GM21619 (cell line): ENCODE measurements at regions not wholly inside any gene's neighbourhood (a gene's known extent, or its start where the extent isn't known, plus 50 kb on each side); places are given as distances from the start of the nearest gene placed in this dataset.

Experiments used
- ATAC-seq: cut with Tn5 transposase; IDR thresholded peaks from one replicate; pipeline ENCODE4 v1.9.1; 2021; ENCODE audit not compliant: unreplicated experiment

GRCh38 chr6:28696167-28696566, 170.5 kb downstream of the GPX5 start:
- ATAC-seq, result no peak

- no peak for ATAC-seq
Measured at GRCh38 chr6:28696682-28697081, 171.0 kb downstream of the GPX5 start.

GRCh38 chr6:28707387-28708282, 182.0 kb downstream of the GPX5 start:
- no peak for ATAC-seq

- ATAC-seq, result no peak
Measured at GRCh38 chr6:28709478-28710349, 184.0 kb downstream of the GPX5 start.

- no peak for ATAC-seq
Measured at GRCh38 chr6:28710466-28711191, 184.9 kb downstream of the GPX5 start.

GRCh38 chr6:28711325-28711724, 185.6 kb downstream of the GPX5 start:
- no peak for ATAC-seq

- ATAC-seq, result no peak
Measured at GRCh38 chr6:28711788-28712341, 186.2 kb downstream of the GPX5 start.

- no peak for ATAC-seq
Measured at GRCh38 chr6:28712982-28713381, 187.3 kb downstream of the GPX5 start.

GRCh38 chr6:28719275-28719940, 193.7 kb downstream of the GPX5 start:
- ATAC-seq, result no peak

- no peak for ATAC-seq
Measured at GRCh38 chr6:28720357-28721231, 194.9 kb downstream of the GPX5 start.

- ATAC-seq, result no peak
Measured at GRCh38 chr6:28721372-28721771, 195.7 kb downstream of the GPX5 start.

- ATAC-seq, result no peak
Measured at GRCh38 chr6:28724395-28724794, 198.7 kb downstream of the GPX5 start.

- ATAC-seq, result no peak
Measured at GRCh38 chr6:28725274-28725809, 198.4 kb downstream of the TRIM27 start.

GRCh38 chr6:28725890-28726348, 197.9 kb downstream of the TRIM27 start:
- ATAC-seq, result no peak

GRCh38 chr6:28726569-28727309, 197.0 kb downstream of the TRIM27 start:
- no peak for ATAC-seq

- ATAC-seq, result no peak
Measured at GRCh38 chr6:28727559-28728211, 196.1 kb downstream of the TRIM27 start.

- ATAC-seq, result no peak
Measured at GRCh38 chr6:28729501-28730402, 194.0 kb downstream of the TRIM27 start.
